ENCODE measurements at regions not wholly inside any gene's neighbourhood (a gene's known extent, or its start where the extent isn't known, plus 50 kb on each side); places are given as distances from the start of the nearest gene placed in this dataset.
A peak's percentile ranks its signal among the peaks of the same experiment; 100 is the strongest.

DNA sequence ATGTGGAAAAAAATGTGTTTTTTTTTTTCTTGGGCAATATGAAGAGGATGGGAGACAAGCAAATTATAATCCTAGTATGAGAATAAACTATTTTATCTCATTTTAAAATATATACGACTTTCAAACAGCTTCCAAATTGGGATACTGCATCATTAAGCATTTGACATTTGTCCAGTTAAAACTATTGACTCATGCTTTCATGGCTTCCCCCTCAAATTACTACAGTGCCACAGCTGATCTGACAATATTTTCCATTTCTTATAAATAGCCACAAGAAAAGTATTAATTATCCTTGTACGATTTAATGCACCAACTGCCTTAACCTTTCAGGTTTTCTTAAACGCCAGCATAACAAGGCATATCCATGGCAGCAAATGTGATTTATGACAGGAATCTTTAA lies 1134.8 kb upstream of the ZEB2 start:
- H3K9me3 Mint-ChIP-seq (ENCODE audit: unreplicated experiment) = no peaks in the 10 kb centered on the region
- no peaks in the 10 kb centered on the region for H3K27me3 Mint-ChIP-seq (ENCODE audit: insufficient read depth, unreplicated experiment)
- no peak for DNase-seq (ENCODE audit: unreplicated experiment)
- no TSS peak for BruUV-seq (replicated peaks)
- ChIA-PET POLR2A (interaction anchor here (1.1 kb wide), 1 partner anchor 107 kb away, joined by 4 read pairs; no protein-coding TSS in a partner anchor), CTCF (no interaction called here)
- TF ChIP-seq, protein P1, sequence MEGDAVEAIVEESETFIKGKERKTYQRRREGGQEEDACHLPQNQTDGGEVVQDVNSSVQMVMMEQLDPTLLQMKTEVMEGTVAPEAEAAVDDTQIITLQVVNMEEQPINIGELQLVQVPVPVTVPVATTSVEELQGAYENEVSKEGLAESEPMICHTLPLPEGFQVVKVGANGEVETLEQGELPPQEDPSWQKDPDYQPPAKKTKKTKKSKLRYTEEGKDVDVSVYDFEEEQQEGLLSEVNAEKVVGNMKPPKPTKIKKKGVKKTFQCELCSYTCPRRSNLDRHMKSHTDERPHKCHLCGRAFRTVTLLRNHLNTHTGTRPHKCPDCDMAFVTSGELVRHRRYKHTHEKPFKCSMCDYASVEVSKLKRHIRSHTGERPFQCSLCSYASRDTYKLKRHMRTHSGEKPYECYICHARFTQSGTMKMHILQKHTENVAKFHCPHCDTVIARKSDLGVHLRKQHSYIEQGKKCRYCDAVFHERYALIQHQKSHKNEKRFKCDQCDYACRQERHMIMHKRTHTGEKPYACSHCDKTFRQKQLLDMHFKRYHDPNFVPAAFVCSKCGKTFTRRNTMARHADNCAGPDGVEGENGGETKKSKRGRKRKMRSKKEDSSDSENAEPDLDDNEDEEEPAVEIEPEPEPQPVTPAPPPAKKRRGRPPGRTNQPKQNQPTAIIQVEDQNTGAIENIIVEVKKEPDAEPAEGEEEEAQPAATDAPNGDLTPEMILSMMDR (IDR thresholded peaks at IDR 0.05; ENCODE audit: unreplicated experiment) = no peak
- H3K36me3 Mint-ChIP-seq (ENCODE audit: insufficient read depth, unreplicated experiment) = no peaks in the 10 kb centered on the region
- peaks cover 6% of the 10 kb centered on the region for H3K4me1 Mint-ChIP-seq (ENCODE audit: insufficient read depth, unreplicated experiment)
- no peak overlapping the region for H3K4me3 Mint-ChIP-seq (ENCODE audit: unreplicated experiment)
- intact Hi-C loops (cut with micrococcal nuclease) = loop anchor here (5.0 kb wide), 1 partner anchor 38 kb away; no protein-coding TSS in a partner anchor
- no peak overlapping the region for H3K27ac Mint-ChIP-seq (ENCODE audit: low read depth, unreplicated experiment)

DNA sequence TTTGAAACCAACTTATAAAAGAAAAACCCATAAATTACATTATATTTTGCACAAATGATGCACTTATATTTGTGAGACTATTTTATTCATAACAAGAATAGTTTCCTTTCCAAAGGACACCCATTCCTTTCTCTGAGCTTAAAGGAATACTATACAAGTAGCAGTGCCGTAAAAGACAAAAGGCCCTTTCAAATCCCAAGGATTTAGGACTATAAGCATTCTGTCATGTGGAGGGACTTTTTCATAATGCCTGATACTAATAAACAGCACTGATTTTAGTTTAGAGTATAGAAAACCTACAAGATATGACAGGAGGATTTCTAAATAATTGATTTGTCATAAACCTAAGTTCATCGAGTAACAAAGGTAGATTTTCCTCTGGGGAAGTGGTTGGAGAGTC lies 1134.2 kb upstream of the ZEB2 start:
- Mint-ChIP-seq H3K4me1 (ENCODE audit: insufficient read depth, unreplicated experiment) (peaks cover 6% of the 10 kb centered on the region), H3K4me3 (ENCODE audit: unreplicated experiment) (no peak overlapping the region), H3K27me3 (ENCODE audit: insufficient read depth, unreplicated experiment) (no peaks in the 10 kb centered on the region), H3K36me3 (ENCODE audit: insufficient read depth, unreplicated experiment) (no peaks in the 10 kb centered on the region), H3K9me3 (ENCODE audit: unreplicated experiment) (no peaks in the 10 kb centered on the region), H3K27ac (ENCODE audit: low read depth, unreplicated experiment) (no peak overlapping the region)
- no TSS peak for BruUV-seq (replicated peaks)
- TF ChIP-seq, protein P1 (IDR thresholded peaks at IDR 0.05; ENCODE audit: unreplicated experiment) = no peak
- POLR2A ChIA-PET = no interaction called here
- intact Hi-C loops (cut with micrococcal nuclease) = loop anchor here (5.0 kb wide), 1 partner anchor 38 kb away; no protein-coding TSS in a partner anchor
- CTCF ChIA-PET = no interaction called here
- DNase-seq (ENCODE audit: unreplicated experiment) = no peak

DNA sequence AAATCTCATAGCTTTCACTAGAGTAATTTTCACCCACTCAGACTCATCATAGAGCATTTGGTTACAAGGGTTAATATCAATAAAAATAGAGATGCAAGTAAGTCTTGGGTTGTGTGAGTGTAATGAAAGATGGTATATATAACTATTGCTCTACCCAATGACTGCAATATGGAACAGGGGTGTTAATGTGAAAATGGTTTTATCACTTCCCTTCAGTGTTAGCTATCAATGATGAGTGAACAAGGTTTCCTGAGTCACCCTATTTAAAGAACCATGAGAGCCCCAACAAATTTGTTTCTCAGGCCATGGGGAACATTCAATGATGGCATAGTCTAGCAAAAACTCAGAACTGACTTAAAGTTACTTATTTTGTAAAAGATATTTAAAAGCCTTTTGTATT lies 1133.6 kb upstream of the ZEB2 start:
- no peaks in the 10 kb centered on the region for H3K36me3 Mint-ChIP-seq (ENCODE audit: insufficient read depth, unreplicated experiment)
- ChIA-PET POLR2A (no interaction called here), CTCF (interaction anchor here (0.6 kb wide), 1 partner anchor 947 kb away, joined by 3 read pairs; no protein-coding TSS in a partner anchor)
- TF ChIP-seq, protein P1 (IDR thresholded peaks at IDR 0.05; ENCODE audit: unreplicated experiment) = no peak
- intact Hi-C loops (cut with micrococcal nuclease) = loop anchor here (5.0 kb wide), 1 partner anchor 39 kb away; no protein-coding TSS in a partner anchor
- H3K4me3 Mint-ChIP-seq (ENCODE audit: unreplicated experiment) = no peak overlapping the region
- peaks cover 6% of the 10 kb centered on the region for H3K4me1 Mint-ChIP-seq (ENCODE audit: insufficient read depth, unreplicated experiment)
- no peak for DNase-seq (ENCODE audit: unreplicated experiment)
- no peaks in the 10 kb centered on the region for H3K27me3 Mint-ChIP-seq (ENCODE audit: insufficient read depth, unreplicated experiment)
- H3K9me3 Mint-ChIP-seq (ENCODE audit: unreplicated experiment) = no peaks in the 10 kb centered on the region
- BruUV-seq (replicated peaks) = no TSS peak
- peak overlapping the region; percentile 46 for H3K27ac Mint-ChIP-seq (ENCODE audit: low read depth, unreplicated experiment)

GRCh38 chr2:145652571-145653545 lies 1132.9 kb upstream of the ZEB2 start:
- H3K4me1 Mint-ChIP-seq (ENCODE audit: insufficient read depth, unreplicated experiment) = peaks cover 6% of the 10 kb centered on the region
- POLR2A ChIA-PET = interaction anchor here (0.7 to 0.9 kb wide), 2 partner anchors 16 to 38 kb away, joined by 3 read pairs; no protein-coding TSS in a partner anchor
- peak; percentile 85 for DNase-seq (ENCODE audit: unreplicated experiment)
- intact Hi-C loops (cut with micrococcal nuclease) = loop anchor here (5.0 kb wide), 1 partner anchor 39 kb away; no protein-coding TSS in a partner anchor
- H3K27ac Mint-ChIP-seq (ENCODE audit: low read depth, unreplicated experiment) = peak overlapping the region; percentile 46
- no TSS peak for BruUV-seq (replicated peaks)
- no peaks in the 10 kb centered on the region for H3K27me3 Mint-ChIP-seq (ENCODE audit: insufficient read depth, unreplicated experiment)
- CTCF ChIA-PET = interaction anchor here (0.6 kb wide), 1 partner anchor 948 kb away, joined by 3 read pairs; no protein-coding TSS in a partner anchor
- no peaks in the 10 kb centered on the region for H3K36me3 Mint-ChIP-seq (ENCODE audit: insufficient read depth, unreplicated experiment)
- no peak overlapping the region for H3K4me3 Mint-ChIP-seq (ENCODE audit: unreplicated experiment)
- no peaks in the 10 kb centered on the region for H3K9me3 Mint-ChIP-seq (ENCODE audit: unreplicated experiment)
- TF ChIP-seq, protein P1 (IDR thresholded peaks at IDR 0.05; ENCODE audit: unreplicated experiment) = no peak

All from MCF 10A (cell line).